Progenitor cell of endocrine pancreas (in vitro differentiated cells): ENCODE measurements at regions not wholly inside any gene's neighbourhood (a gene's known extent, or its start where the extent isn't known, plus 50 kb on each side); places are given as distances from the start of the nearest gene placed in this dataset.

Experiments used
- DNase-seq: peaks from one replicate; pipeline ENCODE4 v3.0.0; 2021; ENCODE audit warnings: low spot score; ENCODE audit not compliant: unreplicated experiment
- H3K27ac Mint-ChIP-seq: 2 replicates; pipeline ENCODE4 v1.8.0; 2021; ENCODE audit warnings: mild to moderate bottlenecking, moderate library complexity, mixed read lengths
- H3K27me3 Mint-ChIP-seq: 2 replicates; pipeline ENCODE4 v1.8.0; 2021; ENCODE audit warnings: mixed read lengths
- H3K36me3 Mint-ChIP-seq: 2 replicates; pipeline ENCODE4 v1.8.0; 2022; ENCODE audit warnings: mixed read lengths; ENCODE audit not compliant: insufficient read depth
- H3K4me1 Mint-ChIP-seq: 2 replicates; pipeline ENCODE4 v1.8.0; 2021; ENCODE audit warnings: low read depth, mixed read lengths
- H3K4me3 Mint-ChIP-seq: 2 replicates; pipeline ENCODE4 v1.8.0; 2021; ENCODE audit warnings: low read depth, mild to moderate bottlenecking, moderate library complexity, mixed read lengths
- H3K9me3 Mint-ChIP-seq: 2 replicates; pipeline ENCODE4 v1.8.0; 2021; ENCODE audit warnings: low read depth, mixed read lengths
- CTCF ChIP-seq: fragments of 200-600 bp; sonication (generic); IDR thresholded peaks from one replicate; pipeline ENCODE4 v1.5.0; 2021; ENCODE audit warnings: antibody characterized with exemption, mild to moderate bottlenecking; ENCODE audit not compliant: unreplicated experiment

GRCh38 chr14:62253171-62253570 is 491.0 kb downstream of the SNAPC1 start:
- Mint-ChIP-seq H3K4me1 (peaks cover 8% of the 10 kb centered on the region), H3K4me3 (no peak overlapping the region), H3K9me3 (no peaks in the 10 kb centered on the region), H3K36me3 (no peaks in the 10 kb centered on the region), H3K27me3 (peaks cover 20% of the 10 kb centered on the region), H3K27ac (no peak overlapping the region)
- DNase-seq = no peak
- no peak for TF ChIP-seq CTCF

- H3K9me3 Mint-ChIP-seq = no peaks in the 10 kb centered on the region
Observed at GRCh38 chr14:62253911-62254310, 491.7 kb downstream of the SNAPC1 start.

GRCh38 chr14:62269204-62269603 is 507.0 kb downstream of the SNAPC1 start:
- H3K27me3 Mint-ChIP-seq = peaks cover 6% of the 10 kb centered on the region
- H3K9me3 Mint-ChIP-seq = no peaks in the 10 kb centered on the region
- peaks cover 4% of the 10 kb centered on the region for H3K4me1 Mint-ChIP-seq
- no peak overlapping the region for H3K4me3 Mint-ChIP-seq
- no peaks in the 10 kb centered on the region for H3K36me3 Mint-ChIP-seq
- TF ChIP-seq CTCF = no peak
- H3K27ac Mint-ChIP-seq = no peak overlapping the region
- no peak for DNase-seq

More at GRCh38 chr14:62253911-62254310, 491.7 kb downstream of the SNAPC1 start:
- TF ChIP-seq CTCF = no peak
- H3K36me3 Mint-ChIP-seq = no peaks in the 10 kb centered on the region
- DNase-seq = no peak
- H3K27me3 Mint-ChIP-seq = peaks cover 17% of the 10 kb centered on the region
- H3K27ac Mint-ChIP-seq = no peak overlapping the region
- H3K4me3 Mint-ChIP-seq = no peak overlapping the region
- H3K4me1 Mint-ChIP-seq = peaks cover 6% of the 10 kb centered on the region

GRCh38 chr14:62270236-62270635 is 508.0 kb downstream of the SNAPC1 start:
- H3K4me1 Mint-ChIP-seq = peaks cover 4% of the 10 kb centered on the region
- H3K27ac Mint-ChIP-seq = no peak overlapping the region
- peaks cover 6% of the 10 kb centered on the region for H3K27me3 Mint-ChIP-seq
- no peak overlapping the region for H3K4me3 Mint-ChIP-seq
- no peak for DNase-seq
- H3K36me3 Mint-ChIP-seq = no peaks in the 10 kb centered on the region
- TF ChIP-seq CTCF = no peak
- no peaks in the 10 kb centered on the region for H3K9me3 Mint-ChIP-seq

- no peak overlapping the region for H3K27ac Mint-ChIP-seq
- no peak overlapping the region for H3K4me3 Mint-ChIP-seq
- H3K9me3 Mint-ChIP-seq = peaks cover 5% of the 10 kb centered on the region
- H3K36me3 Mint-ChIP-seq = no peaks in the 10 kb centered on the region
- DNase-seq = no peak
- peaks cover 8% of the 10 kb centered on the region for H3K27me3 Mint-ChIP-seq
- H3K4me1 Mint-ChIP-seq = peaks cover 19% of the 10 kb centered on the region
- no peak for TF ChIP-seq CTCF
Observed at GRCh38 chr14:62280366-62280765, 518.1 kb downstream of the SNAPC1 start.
